GM21529 (cell line): ENCODE measurements at regions not wholly inside any gene's neighbourhood (a gene's known extent, or its start where the extent isn't known, plus 50 kb on each side); places are given as distances from the start of the nearest gene placed in this dataset.

Source experiments
- ATAC-seq: cut with Tn5 transposase; IDR thresholded peaks from one replicate; pipeline ENCODE4 v1.9.1; 2021; ENCODE audit not compliant: unreplicated experiment

- ATAC-seq, result no peak
These were observed 119.6 kb upstream of the DTNA start for GRCh38 chr18:34590503-34590902.

DNA sequence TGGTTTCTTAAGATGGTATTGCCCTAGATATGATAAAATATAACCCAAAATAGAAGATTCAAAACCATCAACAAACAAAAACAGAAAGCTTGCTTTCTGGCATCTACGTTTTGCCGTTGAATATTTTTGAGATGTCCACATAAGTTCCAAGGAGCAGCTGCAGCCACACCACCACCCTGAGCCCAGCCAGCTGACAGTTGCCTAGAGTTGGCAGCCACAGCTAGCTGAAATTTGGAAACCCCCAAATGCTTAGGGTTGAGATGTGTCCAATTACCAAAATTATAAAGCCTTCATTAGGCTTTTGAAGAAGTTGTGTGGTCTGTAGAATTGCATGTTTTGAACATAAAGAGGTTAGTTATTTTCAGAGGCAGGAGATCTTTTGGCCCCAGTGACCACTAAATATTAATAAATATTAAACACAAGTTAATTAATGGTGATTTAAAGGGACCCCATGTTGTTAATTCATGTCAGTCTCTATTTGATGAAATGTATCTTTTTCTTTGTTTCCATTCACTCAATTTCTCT is 118.1 kb upstream of the DTNA start:
- no peak for ATAC-seq

GRCh38 chr18:34592481-34592880 is 117.6 kb upstream of the DTNA start:
- no peak for ATAC-seq

- ATAC-seq, result no peak
These were observed 117.1 kb upstream of the DTNA start for GRCh38 chr18:34592961-34593382.

DNA sequence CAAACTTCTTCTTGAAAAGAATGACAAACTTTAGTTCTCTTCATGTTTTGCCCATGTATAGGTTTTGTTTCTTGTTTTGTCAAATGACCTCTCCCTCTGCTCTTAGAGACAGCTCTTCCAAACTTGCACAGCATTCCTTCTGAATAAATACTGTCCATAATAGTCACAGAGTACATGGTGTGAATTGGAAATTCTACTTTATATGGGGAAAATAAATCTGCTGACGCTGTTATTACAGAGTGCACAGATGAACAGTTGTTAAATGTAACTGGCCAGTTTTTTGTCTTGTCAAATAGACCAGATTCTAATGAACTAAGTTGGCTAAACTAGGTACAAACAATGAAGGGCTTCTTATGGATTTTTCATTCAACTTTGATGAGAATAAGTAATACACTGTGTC is 115.8 kb upstream of the DTNA start:
- ATAC-seq, result no peak

- ATAC-seq, result no peak
These were observed 114.4 kb upstream of the DTNA start for GRCh38 chr18:34595690-34596089.

DNA sequence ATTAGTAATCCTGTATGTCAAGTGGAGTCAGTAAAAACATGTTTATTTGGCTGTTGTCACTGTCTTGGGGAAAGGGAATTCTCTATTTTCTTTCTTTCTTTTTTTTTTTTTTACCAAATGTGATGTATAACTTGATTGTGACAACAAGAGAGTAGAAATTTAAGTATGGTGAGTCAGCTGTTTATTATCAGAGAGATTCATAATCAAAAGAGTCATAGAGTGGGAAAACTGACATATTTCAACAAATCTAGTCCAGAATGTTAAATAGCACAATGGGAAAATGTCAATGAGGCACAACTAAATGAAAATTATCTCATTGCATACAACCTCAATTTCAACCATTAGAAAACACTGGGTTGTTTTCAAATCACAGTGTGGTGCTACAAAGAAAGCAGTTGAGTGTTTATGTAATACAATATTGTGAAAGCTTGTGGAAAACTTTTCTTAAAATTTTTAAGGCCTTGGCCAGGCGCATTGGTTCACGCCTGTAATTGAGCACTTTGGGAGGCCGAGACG is 111.9 kb upstream of the DTNA start:
- ATAC-seq, result no peak

- ATAC-seq, result no peak
These were observed 109.9 kb upstream of the DTNA start for GRCh38 chr18:34600158-34600557.

GRCh38 chr18:34600874-34601656 is 109.0 kb upstream of the DTNA start:
- ATAC-seq, result no peak

- ATAC-seq, result no peak
These were observed 105.5 kb upstream of the DTNA start for GRCh38 chr18:34604591-34604990.

DNA sequence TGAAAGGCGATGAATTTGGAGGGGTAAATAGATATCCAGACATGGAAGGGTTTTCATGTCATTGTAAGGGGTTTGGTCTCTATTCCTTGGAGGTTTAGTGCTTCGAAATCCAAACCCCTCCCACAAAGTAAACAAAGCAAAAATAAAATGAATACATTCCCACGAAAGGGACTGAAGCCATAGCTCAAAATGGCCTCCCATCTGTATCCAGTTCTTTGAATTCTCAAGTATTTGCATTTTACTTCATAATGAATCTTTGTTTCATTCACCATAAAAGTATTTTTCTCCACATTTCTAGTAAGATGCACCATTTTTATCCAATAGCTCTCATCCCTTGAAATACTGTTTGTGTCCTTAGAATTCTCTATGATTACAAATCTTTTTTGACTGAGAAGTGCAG is 103.2 kb upstream of the DTNA start:
- no peak for ATAC-seq

DNA sequence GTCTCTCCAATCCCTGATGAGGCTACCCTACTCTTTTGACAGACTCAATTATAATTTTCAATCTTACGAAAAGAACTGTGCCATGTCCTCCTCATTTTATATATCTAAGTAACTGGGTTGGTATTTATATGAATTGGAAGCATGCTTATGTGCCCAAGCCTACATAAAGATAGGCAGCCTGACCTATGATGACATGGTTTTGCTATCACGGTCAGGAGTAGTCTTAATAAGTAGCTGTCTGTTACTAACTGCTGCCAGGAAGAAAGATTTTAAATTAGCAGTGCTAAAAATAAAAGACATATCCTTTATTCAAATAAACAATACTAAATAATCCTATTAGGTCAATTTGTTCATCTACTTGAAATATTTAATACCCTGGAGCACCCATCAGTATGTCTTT is 102.0 kb upstream of the DTNA start:
- ATAC-seq, result no peak

GRCh38 chr18:34609986-34610648 is 100.0 kb upstream of the DTNA start:
- no peak for ATAC-seq

GRCh38 chr18:34611904-34612303 is 98.2 kb upstream of the DTNA start:
- ATAC-seq, result no peak

GRCh38 chr18:34620258-34620861 is 89.7 kb upstream of the DTNA start:
- no peak for ATAC-seq

GRCh38 chr18:34623557-34623956 is 86.5 kb upstream of the DTNA start:
- no peak for ATAC-seq

DNA sequence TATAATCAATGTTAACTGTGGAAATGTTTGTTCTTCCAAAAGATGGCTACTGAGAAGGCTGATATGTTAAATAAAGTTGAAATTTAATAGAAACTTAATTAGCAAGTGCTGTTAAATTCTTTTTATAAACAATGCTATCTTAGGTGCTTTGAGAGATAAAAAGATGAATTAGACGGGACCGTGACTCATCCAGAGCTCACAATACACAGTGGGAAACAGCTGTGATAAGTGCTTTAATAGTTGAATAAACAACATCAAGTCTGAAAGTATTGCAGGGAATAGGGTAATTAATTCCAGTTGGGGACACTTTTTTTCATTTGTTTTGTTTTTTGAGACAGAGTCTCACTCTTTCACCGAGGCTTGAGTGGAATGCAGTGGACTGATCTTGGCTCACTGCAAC is 85.5 kb upstream of the DTNA start:
- ATAC-seq, result no peak

- no peak for ATAC-seq
These were observed 83.5 kb upstream of the DTNA start for GRCh38 chr18:34626404-34627136.

DNA sequence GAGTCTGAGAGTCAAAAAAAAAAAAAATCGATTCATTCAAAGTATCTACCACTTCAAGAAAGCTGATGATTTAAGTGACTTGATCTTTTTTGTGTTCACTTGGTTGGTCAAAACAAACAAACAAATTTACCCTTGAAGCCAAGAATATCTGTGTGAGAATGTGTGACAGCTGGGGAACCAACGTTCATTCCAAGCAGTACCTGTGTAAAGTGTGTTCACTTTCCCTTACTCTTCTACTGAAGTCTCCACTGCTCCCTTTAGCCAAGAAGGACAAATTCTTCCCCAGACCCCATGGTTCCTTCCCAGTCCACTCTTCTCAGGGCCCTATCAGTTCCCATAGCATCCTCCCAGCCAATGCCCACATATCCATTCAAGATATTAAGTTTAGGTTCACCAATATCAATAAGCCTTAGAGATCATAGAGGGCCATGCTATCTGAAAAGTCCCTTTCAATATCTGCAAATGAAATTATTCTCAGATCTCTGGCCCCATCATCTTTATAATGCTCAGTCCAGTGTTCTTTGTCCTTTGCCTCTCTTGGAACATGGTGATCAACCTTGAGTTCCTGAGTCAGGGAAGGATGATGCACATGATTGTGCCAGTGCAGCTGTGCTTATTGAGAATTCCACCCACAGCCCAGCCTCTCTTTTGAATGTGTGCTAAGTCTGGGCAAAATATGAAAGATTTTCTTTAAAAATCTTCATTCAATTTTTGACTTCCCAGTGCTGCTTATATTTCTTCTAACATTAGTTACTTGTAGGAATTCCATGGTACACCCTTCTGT is 82.8 kb upstream of the DTNA start:
- no peak for ATAC-seq
